ENCODE measurements at regions not wholly inside any gene's neighbourhood (a gene's known extent, or its start where the extent isn't known, plus 50 kb on each side); places are given as distances from the start of the nearest gene placed in this dataset.
A peak's percentile ranks its signal among the peaks of the same experiment; 100 is the strongest.

DNA sequence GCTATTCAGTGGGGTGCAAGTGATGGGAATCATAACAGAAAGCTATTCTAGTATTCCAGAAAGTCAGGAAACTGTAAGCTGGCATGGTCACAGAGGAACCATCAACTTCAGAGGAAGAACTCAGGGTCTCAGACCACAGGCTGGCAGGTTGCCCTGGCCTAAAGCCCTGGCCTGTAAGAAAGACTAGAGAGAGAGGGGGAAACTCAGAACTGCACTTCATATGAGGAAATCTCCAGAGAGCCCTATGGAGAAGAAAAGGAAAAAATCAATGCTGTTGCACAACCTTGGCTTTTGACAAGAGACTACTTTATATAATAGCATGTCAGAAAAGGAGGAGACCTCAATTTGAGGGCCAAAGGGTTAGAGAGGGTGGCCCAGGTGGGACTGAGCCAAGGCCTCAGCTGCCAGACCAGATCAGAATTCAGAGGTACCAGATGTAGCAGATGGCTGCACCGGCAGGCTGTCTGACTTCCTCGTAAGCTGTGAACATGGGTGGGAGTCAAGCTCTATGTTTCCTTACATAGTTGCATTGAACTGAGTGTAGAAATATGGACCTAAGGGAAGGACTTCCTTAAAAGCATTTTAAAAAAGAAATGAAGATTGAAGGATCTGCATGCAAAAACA lies 333.8 kb downstream of the PDCD6IP start:
- H3K4me3 ChIP-seq (replicated peaks; ENCODE audit: low read depth, low read length), result no peak overlapping the region
- TF ChIP-seq, protein P1, sequence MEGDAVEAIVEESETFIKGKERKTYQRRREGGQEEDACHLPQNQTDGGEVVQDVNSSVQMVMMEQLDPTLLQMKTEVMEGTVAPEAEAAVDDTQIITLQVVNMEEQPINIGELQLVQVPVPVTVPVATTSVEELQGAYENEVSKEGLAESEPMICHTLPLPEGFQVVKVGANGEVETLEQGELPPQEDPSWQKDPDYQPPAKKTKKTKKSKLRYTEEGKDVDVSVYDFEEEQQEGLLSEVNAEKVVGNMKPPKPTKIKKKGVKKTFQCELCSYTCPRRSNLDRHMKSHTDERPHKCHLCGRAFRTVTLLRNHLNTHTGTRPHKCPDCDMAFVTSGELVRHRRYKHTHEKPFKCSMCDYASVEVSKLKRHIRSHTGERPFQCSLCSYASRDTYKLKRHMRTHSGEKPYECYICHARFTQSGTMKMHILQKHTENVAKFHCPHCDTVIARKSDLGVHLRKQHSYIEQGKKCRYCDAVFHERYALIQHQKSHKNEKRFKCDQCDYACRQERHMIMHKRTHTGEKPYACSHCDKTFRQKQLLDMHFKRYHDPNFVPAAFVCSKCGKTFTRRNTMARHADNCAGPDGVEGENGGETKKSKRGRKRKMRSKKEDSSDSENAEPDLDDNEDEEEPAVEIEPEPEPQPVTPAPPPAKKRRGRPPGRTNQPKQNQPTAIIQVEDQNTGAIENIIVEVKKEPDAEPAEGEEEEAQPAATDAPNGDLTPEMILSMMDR (IDR thresholded peaks at IDR 0.05; ENCODE audit: low read length, missing control alignments), result no peak
- peak; percentile 58 for DNase-seq (ENCODE audit: low read depth)

DNA sequence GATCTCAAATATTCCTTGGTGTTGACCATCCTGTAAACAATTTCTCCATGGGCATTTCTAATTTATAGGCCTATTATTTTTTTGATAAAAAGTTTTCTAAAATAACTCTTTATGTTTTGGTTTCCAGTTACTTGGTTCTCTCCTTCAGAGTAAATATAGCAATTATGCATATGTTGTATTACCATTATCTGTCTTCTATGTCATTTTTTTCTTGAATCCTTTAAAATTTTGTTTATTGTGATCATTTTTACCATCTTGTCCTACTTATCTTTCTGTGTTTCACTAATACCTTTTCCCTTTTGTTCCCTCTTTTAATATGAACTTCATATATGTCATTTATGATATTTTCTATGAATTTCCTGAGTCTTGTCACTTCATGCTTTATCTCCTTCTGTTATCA lies 341.1 kb downstream of the PDCD6IP start:
- no peak for DNase-seq (ENCODE audit: low read depth)
- TF ChIP-seq, protein P1 (IDR thresholded peaks at IDR 0.05; ENCODE audit: low read length, missing control alignments), result no peak
- no peak overlapping the region for H3K4me3 ChIP-seq (replicated peaks; ENCODE audit: low read depth, low read length)

DNA sequence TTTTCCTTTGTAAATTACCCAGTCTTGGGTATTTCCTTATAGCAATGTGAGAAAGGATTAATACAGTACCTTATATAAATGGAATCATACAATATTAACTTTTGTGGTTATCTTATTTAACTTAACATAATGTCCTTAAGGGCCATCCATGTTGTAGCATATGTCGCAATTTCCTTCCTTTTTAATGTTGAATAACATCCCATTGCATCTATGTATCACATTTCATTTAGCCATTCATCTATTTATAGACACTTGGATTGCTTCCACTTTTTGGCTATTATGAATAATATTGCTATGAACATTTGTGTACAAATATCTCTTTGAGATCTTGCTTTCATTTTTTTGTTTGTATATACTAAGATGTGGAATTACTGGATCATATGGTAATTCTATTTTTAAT lies 342.2 kb downstream of the PDCD6IP start:
- H3K4me3 ChIP-seq (replicated peaks; ENCODE audit: low read depth, low read length), result no peak overlapping the region
- TF ChIP-seq, protein P1 (IDR thresholded peaks at IDR 0.05; ENCODE audit: low read length, missing control alignments), result no peak
- DNase-seq (ENCODE audit: low read depth), result peak; percentile 69

DNA sequence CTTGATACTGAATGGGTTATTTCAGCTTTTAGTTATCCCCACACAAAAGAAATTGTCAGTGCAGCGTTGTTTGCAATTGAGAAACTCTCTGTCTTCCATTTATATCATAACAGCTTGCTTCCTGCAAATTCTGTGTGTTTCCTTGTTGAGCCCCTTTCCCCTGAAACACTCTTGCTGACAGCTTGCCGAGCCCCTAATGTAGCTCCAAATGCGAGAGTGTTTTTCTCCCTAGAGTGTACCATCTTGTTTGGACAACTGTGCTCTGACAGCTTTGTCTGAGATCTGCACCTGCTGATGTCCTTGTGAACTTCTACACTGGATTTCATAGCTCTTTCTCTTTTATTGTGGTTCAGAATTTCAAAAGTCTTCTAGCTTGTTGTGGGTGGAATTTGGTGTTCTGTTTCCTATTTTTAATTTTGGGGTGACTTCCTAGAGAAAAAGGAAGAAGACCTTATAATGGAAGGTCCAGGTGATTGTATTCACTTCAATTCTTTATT lies 343.5 kb downstream of the PDCD6IP start:
- no peak for DNase-seq (ENCODE audit: low read depth)
- H3K4me3 ChIP-seq (replicated peaks; ENCODE audit: low read depth, low read length), result no peak overlapping the region
- TF ChIP-seq, protein P1 (IDR thresholded peaks at IDR 0.05; ENCODE audit: low read length, missing control alignments), result no peak

DNA sequence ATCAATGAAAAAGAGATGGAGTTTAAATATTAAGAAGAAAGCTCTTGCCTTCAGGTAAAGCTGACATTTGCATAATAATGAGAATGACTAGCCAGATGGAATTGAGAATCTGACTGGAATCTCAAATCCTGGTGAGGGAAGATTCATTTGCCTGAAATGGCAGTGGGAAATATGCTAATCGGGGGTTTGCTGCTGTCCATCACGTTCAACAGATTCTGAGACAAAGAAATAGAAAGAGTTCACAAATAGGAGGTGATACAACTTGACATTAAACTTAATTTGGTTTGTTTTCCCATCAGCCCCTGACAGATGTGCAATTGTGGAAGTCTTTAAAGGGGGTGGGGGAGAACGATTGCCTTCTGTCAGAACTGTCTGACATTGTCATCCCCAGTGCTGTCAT lies 347.4 kb downstream of the PDCD6IP start:
- no peak for DNase-seq (ENCODE audit: low read depth)
- no peak overlapping the region for H3K4me3 ChIP-seq (replicated peaks; ENCODE audit: low read depth, low read length)
- TF ChIP-seq, protein P1 (IDR thresholded peaks at IDR 0.05; ENCODE audit: low read length, missing control alignments), result no peak

DNA sequence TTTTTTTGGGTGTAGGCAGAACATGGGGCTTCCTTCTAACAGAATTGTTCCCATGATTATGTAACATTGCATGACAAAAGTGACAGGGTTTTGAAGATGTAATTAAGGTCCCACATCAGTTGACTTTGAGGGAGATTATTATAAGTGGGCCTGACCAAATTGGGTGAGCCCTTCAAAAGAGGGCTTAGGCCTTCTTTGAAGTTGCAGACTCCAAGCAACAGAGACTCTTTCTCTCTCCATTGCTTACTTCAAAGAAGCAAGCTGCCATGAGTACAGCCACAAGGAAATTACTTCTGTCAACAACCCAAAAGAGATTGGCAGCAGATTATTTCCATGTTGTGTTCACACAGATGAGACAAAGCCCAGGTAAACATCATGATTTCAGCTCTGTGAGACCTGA lies 348.2 kb downstream of the PDCD6IP start:
- no peak for DNase-seq (ENCODE audit: low read depth)
- H3K4me3 ChIP-seq (replicated peaks; ENCODE audit: low read depth, low read length), result no peak overlapping the region
- TF ChIP-seq, protein P1 (IDR thresholded peaks at IDR 0.05; ENCODE audit: low read length, missing control alignments), result no peak

DNA sequence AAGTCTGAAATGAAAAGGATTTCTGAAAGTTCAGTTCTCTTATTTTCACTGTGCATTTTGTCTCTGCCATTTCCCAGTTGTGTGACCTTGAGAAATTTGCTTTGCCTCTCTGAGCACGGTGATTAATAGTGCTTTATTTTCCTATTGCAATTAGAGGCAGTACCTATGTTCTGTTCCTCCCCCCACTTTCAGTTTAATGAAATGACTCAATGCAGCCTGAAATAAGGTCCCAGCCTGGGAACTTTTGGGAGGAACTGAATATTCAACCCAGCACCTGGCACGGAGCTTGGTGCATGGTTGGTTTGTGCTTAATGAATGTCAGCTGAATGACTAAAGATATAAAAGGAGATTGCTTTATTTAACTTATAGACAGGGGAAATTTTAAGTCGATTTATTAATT lies 352.6 kb downstream of the PDCD6IP start:
- DNase-seq (ENCODE audit: low read depth), result no peak
- no peak overlapping the region for H3K4me3 ChIP-seq (replicated peaks; ENCODE audit: low read depth, low read length)
- TF ChIP-seq, protein P1 (IDR thresholded peaks at IDR 0.05; ENCODE audit: low read length, missing control alignments), result no peak

All from fibroblast of pulmonary artery (primary cell).